ENCODE measurements at regions not wholly inside any gene's neighbourhood (a gene's known extent, or its start where the extent isn't known, plus 50 kb on each side); places are given as distances from the start of the nearest gene placed in this dataset.

DNA sequence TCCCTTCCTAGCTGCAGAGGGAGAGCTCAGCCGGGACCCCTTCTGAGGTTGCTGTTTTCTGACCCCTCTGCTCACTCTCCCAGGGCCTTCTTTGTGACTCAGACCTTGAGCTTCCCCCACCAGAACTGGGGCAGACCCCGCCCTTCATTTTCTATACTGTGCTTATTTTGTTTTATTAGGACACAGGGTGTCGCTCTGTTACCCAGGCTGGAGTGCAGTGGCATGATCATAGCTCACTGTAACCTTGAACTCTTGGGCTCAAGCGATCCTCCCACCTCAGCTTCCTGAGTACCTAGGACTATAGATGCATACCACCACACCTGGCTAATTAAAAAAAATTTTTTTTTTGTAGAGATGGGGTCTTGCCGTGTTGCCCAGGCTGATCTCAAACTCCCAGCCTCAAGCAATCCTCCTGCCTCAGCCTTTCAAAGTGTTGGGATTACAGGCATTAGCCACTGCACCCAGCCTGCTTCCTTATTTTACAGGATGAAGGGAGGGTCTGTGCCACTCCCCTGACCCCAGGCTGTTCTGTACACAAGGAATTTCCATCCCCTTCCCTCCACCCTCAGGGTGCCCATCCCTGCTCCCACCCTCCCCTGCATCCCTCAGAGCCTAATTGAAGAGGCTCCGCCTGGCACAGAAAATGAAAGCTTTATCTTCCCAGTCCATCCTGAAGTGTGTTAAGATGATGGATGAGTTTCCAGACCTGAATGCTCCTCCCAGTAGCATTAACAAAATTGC lies 195.2 kb upstream of the POU3F1 start:
- Histone ChIP-seq H3K14ac (ENCODE audit: insufficient read depth, low read length) (no peak overlapping the region), H3T11ph (ENCODE audit: low read length) (no peak overlapping the region), H3K23me2 (ENCODE audit: insufficient read length, low read depth, low read length, poor library complexity, severe bottlenecking) (no peaks in the 10 kb centered on the region), H4K91ac (ENCODE audit: insufficient read length, low read depth, low read length) (no peak overlapping the region), H3K79me2 (ENCODE audit: insufficient read depth, low read length) (no peaks in the 10 kb centered on the region), H2AK5ac (ENCODE audit: insufficient read length, low read length) (no peak overlapping the region), H3K9ac (ENCODE audit: extremely low read depth, insufficient read length, low read length) (no peak overlapping the region), H3K27ac (ENCODE audit: insufficient read length, low read depth, low read length) (no peak overlapping the region), H2BK20ac (ENCODE audit: low read depth, low read length, poor library complexity, severe bottlenecking) (no peak overlapping the region), H2AFZ (ENCODE audit: low read length) (no peak overlapping the region), H3K9me3 (ENCODE audit: control insufficient read depth, low read depth, low read length) (no peaks in the 10 kb centered on the region), H3K23ac (ENCODE audit: insufficient read length, low read depth, low read length) (no peak overlapping the region), H3K18ac (ENCODE audit: insufficient read length, low read depth, low read length) (no peak overlapping the region), H3K4ac (ENCODE audit: low read depth, low read length) (no peak overlapping the region), H2BK120ac (ENCODE audit: low read depth, low read length, poor library complexity, severe bottlenecking) (no peak overlapping the region), H3K4me2 (ENCODE audit: insufficient read depth, insufficient read length, low read length) (no peak overlapping the region), H4K8ac (replicated peaks; ENCODE audit: insufficient read length, low read depth, low read length) (no peak overlapping the region), H2BK15ac (ENCODE audit: low read depth, low read length) (no peak overlapping the region), H2BK12ac (ENCODE audit: insufficient read length, low read depth, low read length) (no peak overlapping the region), H3K79me1 (ENCODE audit: insufficient read depth, low read depth, low read length, poor library complexity, severe bottlenecking) (no peaks in the 10 kb centered on the region), H2BK5ac (ENCODE audit: insufficient read length, low read length) (no peak overlapping the region), H4K20me1 (ENCODE audit: control insufficient read depth, insufficient read depth, insufficient read length) (no peaks in the 10 kb centered on the region), H3K56ac (ENCODE audit: insufficient read length, low read depth, low read length) (no peak overlapping the region), H4K5ac (ENCODE audit: insufficient read length, low read depth, low read length) (no peak overlapping the region), H3K4me1 (ENCODE audit: insufficient read depth, low read length) (peaks cover 13% of the 10 kb centered on the region; the same call in 1 of the 2 replicates), H3K27me3 (ENCODE audit: insufficient read depth, low read length) (0 out of 2 replicates have a peak, but pooled peaks cover 3% of the 10 kb centered on the region)
- Mint-ChIP-seq H3K27ac (no peak overlapping the region; a peak in 1 of 7 replicates), H3K27me3 (ENCODE audit: low read depth) (peaks cover 5% of the 10 kb centered on the region), H3K4me3 (no peak overlapping the region), H3K9me3 (no peaks in the 10 kb centered on the region; a peak in 1 of 5 replicates), H3K4me1 (peaks cover 29 to 34% of the 10 kb centered on the region in 2 experiments), H3K36me3 (ENCODE audit: insufficient read depth in 1 of 3, low read depth in 3 of 3) (no peaks in the 10 kb centered on the region)
- WGBS (ENCODE audit: extremely low coverage, insufficient read length, low lambda C conversion rate) = no CpG with 5 or more reads among the region's 6 CpGs
- TF ChIP-seq CTCF (conservative IDR thresholded peaks at IDR 0.05) = no peak
- no peak for DNase-seq

Data from H9 (cell line).